GM20431 (cell line): ENCODE measurements at regions not wholly inside any gene's neighbourhood (a gene's known extent, or its start where the extent isn't known, plus 50 kb on each side); places are given as distances from the start of the nearest gene placed in this dataset.
"Not testable (repeated sequence)": the region's sequence is repeated elsewhere in the genome, so short reads cannot be mapped to it uniquely, and the experiment has no call there.

Experiments used
- in situ Hi-C: fragments of 300-500 bp; cut with MseI, MboI; formaldehyde crosslinking; loops from one replicate; pipeline ENCODE4 v1.15.0; 2020; ENCODE audit warnings: low sequenced_read_pairs; ENCODE audit not compliant: unreplicated experiment

- in situ Hi-C loops = no loop called here
Measured at GRCh38 chr13:111667757-111668156, 347.3 kb downstream of the TEX29 start.

- in situ Hi-C loops = no loop called here
Measured at GRCh38 chr13:111668451-111668850, 348.0 kb downstream of the TEX29 start.

GRCh38 chr13:111672198-111672597 lies 351.8 kb downstream of the TEX29 start:
- in situ Hi-C loops = not testable (repeated sequence)

GRCh38 chr13:111678120-111678882 lies 357.9 kb downstream of the TEX29 start:
- in situ Hi-C loops = not testable (repeated sequence)

- in situ Hi-C loops = not testable (repeated sequence)
Measured at GRCh38 chr13:111679645-111680044, 359.2 kb downstream of the TEX29 start.

- in situ Hi-C loops = not testable (repeated sequence)
Measured at GRCh38 chr13:111680100-111680499, 359.7 kb downstream of the TEX29 start.

- in situ Hi-C loops = not testable (repeated sequence)
Measured at GRCh38 chr13:111692028-111692427, 371.6 kb downstream of the TEX29 start.

GRCh38 chr13:111696121-111696520 lies 370.8 kb upstream of the SOX1 start:
- in situ Hi-C loops = not testable (repeated sequence)

GRCh38 chr13:111702059-111702458 lies 364.9 kb upstream of the SOX1 start:
- in situ Hi-C loops = not testable (repeated sequence)
